Fibroblast of pulmonary artery (primary cell): ENCODE measurements at regions not wholly inside any gene's neighbourhood (a gene's known extent, or its start where the extent isn't known, plus 50 kb on each side); places are given as distances from the start of the nearest gene placed in this dataset.

Source experiments
- DNase-seq: peaks from one replicate; pipeline ENCODE4 v3.0.0-alpha.2; 2010; ENCODE audit warnings: low read depth
- H3K4me3 ChIP-seq: replicated peaks from 2 replicates; pipeline ENCODE4 v1.5.1; 2011; ENCODE audit warnings: low read depth, mild to moderate bottlenecking, control low read depth, low read length, moderate library complexity
- TF ChIP-seq, protein P1 (sequence below): IDR thresholded peaks from 2 replicates; pipeline ENCODE4 v1.5.1; 2011; ENCODE audit warnings: mild to moderate bottlenecking, control low read depth, low read length, inconsistent platforms; ENCODE audit errors: missing control alignments

DNA sequence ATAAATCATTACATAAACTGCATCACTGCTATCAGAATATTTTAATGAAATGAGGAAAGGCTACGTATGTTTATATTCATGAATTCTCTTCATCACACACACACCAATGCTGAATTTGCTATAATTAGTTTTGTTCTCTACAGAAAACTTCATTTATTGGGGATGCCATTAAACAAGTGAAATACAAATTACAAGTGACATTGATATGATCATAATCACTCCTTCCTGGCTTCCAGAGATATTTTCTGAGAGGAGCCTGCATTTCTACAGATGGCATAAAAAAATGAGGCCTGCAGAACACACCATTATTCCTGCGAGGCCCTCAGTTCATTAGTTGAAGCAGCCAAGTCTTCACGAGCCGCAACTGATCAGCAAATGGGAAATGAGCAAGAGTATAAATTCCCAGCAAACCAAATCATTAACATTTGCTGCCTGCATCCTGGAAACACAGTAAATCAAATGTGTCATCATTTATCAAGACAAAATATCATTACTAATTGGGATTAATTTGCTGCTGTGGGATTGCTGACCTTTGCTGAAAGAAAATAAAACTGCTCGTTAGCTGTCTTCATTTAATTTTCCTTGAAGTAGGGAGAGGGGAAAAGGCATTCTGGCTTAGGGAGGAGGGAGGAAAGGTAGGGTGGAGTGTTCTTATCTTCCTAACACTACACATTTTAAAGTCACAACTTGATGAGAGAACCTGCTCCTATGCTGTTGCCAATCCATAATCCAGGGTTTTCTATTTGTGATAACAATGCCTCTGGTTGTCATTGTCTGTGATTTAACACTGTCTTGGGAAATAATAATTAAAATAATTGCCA is 921.9 kb downstream of the SQOR start:
- no peak overlapping the region for H3K4me3 ChIP-seq
- TF ChIP-seq, protein P1, sequence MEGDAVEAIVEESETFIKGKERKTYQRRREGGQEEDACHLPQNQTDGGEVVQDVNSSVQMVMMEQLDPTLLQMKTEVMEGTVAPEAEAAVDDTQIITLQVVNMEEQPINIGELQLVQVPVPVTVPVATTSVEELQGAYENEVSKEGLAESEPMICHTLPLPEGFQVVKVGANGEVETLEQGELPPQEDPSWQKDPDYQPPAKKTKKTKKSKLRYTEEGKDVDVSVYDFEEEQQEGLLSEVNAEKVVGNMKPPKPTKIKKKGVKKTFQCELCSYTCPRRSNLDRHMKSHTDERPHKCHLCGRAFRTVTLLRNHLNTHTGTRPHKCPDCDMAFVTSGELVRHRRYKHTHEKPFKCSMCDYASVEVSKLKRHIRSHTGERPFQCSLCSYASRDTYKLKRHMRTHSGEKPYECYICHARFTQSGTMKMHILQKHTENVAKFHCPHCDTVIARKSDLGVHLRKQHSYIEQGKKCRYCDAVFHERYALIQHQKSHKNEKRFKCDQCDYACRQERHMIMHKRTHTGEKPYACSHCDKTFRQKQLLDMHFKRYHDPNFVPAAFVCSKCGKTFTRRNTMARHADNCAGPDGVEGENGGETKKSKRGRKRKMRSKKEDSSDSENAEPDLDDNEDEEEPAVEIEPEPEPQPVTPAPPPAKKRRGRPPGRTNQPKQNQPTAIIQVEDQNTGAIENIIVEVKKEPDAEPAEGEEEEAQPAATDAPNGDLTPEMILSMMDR: no peak
- DNase-seq: no peak

DNA sequence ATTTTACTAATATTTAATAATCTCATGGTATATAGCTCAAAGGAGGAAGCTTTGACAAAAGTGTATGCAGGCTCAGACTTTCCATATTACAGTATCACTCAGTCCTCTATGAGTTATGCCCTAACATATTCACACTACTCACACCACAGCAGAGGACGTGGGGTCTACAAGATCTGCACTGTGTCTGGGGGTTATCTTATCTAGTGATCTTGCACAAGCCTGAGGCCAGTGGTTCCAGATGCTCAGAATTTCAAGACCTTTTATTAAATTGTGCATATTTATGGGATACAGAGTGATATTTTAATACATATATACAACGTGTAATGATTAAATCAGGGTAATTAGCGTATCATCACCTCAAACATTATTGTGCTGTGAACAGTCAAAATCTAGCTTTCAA is 933.1 kb downstream of the SQOR start:
- no peak overlapping the region for H3K4me3 ChIP-seq
- no peak for DNase-seq
- TF ChIP-seq, protein P1: no peak

DNA sequence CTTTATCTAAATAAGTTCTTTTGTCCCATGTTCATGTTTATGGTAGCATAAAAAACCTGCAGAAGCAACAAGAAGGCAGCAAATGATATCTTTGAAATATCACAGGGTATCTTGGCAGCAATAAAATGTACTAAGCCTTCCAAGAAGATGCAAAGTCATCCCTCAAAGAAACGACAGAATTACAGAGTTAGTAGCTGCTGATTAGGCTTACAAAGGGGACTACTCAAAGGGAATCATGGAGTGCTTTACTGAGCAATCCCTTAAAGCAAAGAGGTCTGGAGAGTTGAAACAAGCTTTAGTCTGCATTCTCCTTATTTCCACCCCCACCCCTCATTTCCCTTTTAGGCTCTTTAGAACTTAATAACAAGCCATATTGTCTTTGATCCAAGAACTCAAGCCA is 935.0 kb downstream of the SQOR start:
- TF ChIP-seq, protein P1: no peak
- DNase-seq: no peak

DNA sequence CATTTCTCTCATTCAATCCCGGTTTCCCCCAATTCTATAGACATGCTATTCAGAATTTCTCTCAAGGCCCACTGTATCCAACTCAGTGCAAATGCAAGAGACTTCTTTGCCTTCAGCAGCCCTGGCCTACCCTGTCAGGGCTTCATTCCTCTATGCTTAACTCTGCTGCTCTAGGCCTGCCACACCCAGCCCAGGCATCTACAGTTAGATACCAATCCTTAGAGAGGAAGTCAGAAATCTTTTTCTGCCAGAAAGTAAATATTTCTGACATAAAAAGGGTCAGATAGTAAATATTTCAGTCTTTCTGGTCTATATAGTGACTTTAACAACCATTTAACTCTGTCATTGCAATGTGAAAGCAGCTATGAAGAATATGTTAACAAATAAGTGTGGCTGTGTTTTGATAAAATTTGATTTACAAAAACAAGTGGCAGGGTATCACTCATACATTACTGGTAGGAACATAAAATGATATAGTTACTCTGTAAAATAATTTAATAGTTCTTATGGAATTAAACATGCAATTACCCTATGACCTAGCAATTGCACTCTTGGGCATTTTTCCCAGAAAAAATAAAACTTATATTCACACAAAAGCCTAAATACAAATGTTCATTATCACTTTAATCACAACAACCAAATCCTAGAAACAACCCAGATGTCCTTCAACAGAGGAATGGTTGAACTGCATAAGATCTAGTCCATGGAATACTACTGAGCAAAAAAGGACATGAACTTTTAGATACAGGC is 942.0 kb downstream of the SQOR start:
- TF ChIP-seq, protein P1: no peak
- no peak for DNase-seq
- no peak overlapping the region for H3K4me3 ChIP-seq

More for the DNA sequence above, 935.0 kb downstream of the SQOR start:
- H3K4me3 ChIP-seq: no peak overlapping the region

DNA sequence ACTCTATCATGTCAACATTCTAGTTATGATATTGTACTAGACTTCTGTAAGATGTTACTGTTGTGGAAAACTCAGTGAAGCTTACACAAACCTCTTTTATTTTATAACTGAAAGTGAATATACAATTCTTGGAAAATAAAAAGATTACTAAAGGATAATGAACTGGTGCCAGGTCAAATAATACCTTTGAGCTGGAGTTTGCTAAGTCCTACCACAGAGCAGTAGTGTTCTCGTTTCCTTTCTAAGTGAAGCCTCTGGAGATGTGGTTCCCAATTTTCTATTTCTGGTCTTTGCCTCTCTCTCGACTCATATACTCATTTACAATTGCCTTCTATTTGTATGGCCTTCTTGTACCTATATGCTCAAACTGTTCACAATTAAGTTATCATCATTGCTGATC is 942.9 kb downstream of the SQOR start:
- no peak for DNase-seq
- no peak overlapping the region for H3K4me3 ChIP-seq
- TF ChIP-seq, protein P1: no peak

DNA sequence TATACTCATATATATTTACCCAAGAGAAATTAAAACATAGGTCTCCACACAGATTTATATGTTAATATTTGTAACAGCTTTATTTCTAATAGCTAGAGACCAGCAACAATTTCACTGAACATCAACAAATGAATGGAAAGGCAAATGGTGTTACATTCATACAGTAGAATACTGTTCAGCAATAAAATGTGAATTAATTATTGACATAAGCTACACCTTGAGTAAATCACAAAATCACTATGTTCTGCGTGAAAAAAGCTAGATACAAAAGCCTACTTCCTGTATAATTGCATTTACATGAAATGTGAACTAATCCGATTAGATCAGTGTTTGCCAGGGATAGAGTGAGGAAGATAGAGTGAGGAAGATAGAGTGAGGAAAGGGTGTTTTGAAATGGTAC is 945.7 kb downstream of the SQOR start:
- DNase-seq: no peak
- TF ChIP-seq, protein P1: no peak

More for the DNA sequence above, 945.7 kb downstream of the SQOR start:
- no peak overlapping the region for H3K4me3 ChIP-seq
